Erythroblast (primary cell): ENCODE measurements at regions not wholly inside any gene's neighbourhood (a gene's known extent, or its start where the extent isn't known, plus 50 kb on each side); places are given as distances from the start of the nearest gene placed in this dataset.

Experiments
- GATA1 ChIP-seq: IDR thresholded peaks from 2 replicates; pipeline ENCODE4 v1.6.1; 2011; ENCODE audit warnings: low read depth, mild to moderate bottlenecking, control low read depth, low read length, moderate library complexity
- POLR2A ChIP-seq: IDR thresholded peaks from 2 replicates; pipeline ENCODE4 v1.6.1; 2011; ENCODE audit warnings: mild to moderate bottlenecking, low read length

- no peak for TF ChIP-seq POLR2A
- TF ChIP-seq GATA1 = no peak
Measured at GRCh38 chr20:59514554-59514953, 89.8 kb upstream of the PHACTR3 start.
